ENCODE measurements at regions not wholly inside any gene's neighbourhood (a gene's known extent, or its start where the extent isn't known, plus 50 kb on each side); places are given as distances from the start of the nearest gene placed in this dataset.

- no peak overlapping the region for H3K4me3 Mint-ChIP-seq
- H3K27ac Mint-ChIP-seq: no peak overlapping the region
- no peaks in the 10 kb centered on the region for H3K9me3 Mint-ChIP-seq
- no peak for DNase-seq
- H3K4me1 Mint-ChIP-seq: no peaks in the 10 kb centered on the region
- no peaks in the 10 kb centered on the region for H3K27me3 Mint-ChIP-seq
- no peaks in the 10 kb centered on the region for H3K36me3 Mint-ChIP-seq
Measured at GRCh38 chr5:130580264-130580663, 584.8 kb downstream of the HINT1 start.

GRCh38 chr5:130578354-130578753 lies 586.7 kb downstream of the HINT1 start:
- Mint-ChIP-seq H3K27me3 (peaks cover 3% of the 10 kb centered on the region), H3K4me3 (no peak overlapping the region), H3K4me1 (no peaks in the 10 kb centered on the region), H3K9me3 (no peaks in the 10 kb centered on the region), H3K27ac (no peak overlapping the region), H3K36me3 (no peaks in the 10 kb centered on the region)
- DNase-seq: no peak

GRCh38 chr5:130571076-130571475 lies 594.0 kb downstream of the HINT1 start:
- no peaks in the 10 kb centered on the region for H3K36me3 Mint-ChIP-seq

GRCh38 chr5:130568791-130569190 lies 596.3 kb downstream of the HINT1 start:
- H3K27ac Mint-ChIP-seq: no peak overlapping the region
- no peak overlapping the region for H3K4me3 Mint-ChIP-seq
- H3K36me3 Mint-ChIP-seq: no peaks in the 10 kb centered on the region
- no peak for DNase-seq
- no peaks in the 10 kb centered on the region for H3K4me1 Mint-ChIP-seq
- peaks cover 1% of the 10 kb centered on the region for H3K27me3 Mint-ChIP-seq
- no peaks in the 10 kb centered on the region for H3K9me3 Mint-ChIP-seq

More at GRCh38 chr5:130571076-130571475, 594.0 kb downstream of the HINT1 start:
- Mint-ChIP-seq H3K4me1 (no peaks in the 10 kb centered on the region), H3K4me3 (no peak overlapping the region), H3K9me3 (no peaks in the 10 kb centered on the region), H3K27ac (no peak overlapping the region), H3K27me3 (peaks cover 3% of the 10 kb centered on the region)
- DNase-seq: no peak

GRCh38 chr5:130555429-130555828 lies 609.6 kb downstream of the HINT1 start:
- no peak for DNase-seq
- Mint-ChIP-seq H3K9me3 (peaks cover 3% of the 10 kb centered on the region), H3K27me3 (peaks cover 3% of the 10 kb centered on the region), H3K27ac (no peak overlapping the region), H3K4me1 (no peaks in the 10 kb centered on the region), H3K36me3 (no peaks in the 10 kb centered on the region), H3K4me3 (no peak overlapping the region)

- Mint-ChIP-seq H3K36me3 (no peaks in the 10 kb centered on the region), H3K4me1 (no peaks in the 10 kb centered on the region), H3K9me3 (peaks cover 7% of the 10 kb centered on the region), H3K4me3 (no peak overlapping the region), H3K27ac (no peak overlapping the region), H3K27me3 (peaks cover 3% of the 10 kb centered on the region)
- DNase-seq: no peak
Measured at GRCh38 chr5:130550562-130550928, 614.5 kb downstream of the HINT1 start.

GRCh38 chr5:130549884-130550561 lies 615.0 kb downstream of the HINT1 start:
- Mint-ChIP-seq H3K27ac (no peak overlapping the region), H3K36me3 (no peaks in the 10 kb centered on the region), H3K27me3 (peaks cover 3% of the 10 kb centered on the region), H3K4me1 (no peaks in the 10 kb centered on the region), H3K4me3 (no peak overlapping the region), H3K9me3 (peaks cover 12% of the 10 kb centered on the region)
- DNase-seq: no peak

GRCh38 chr5:130546211-130546610 lies 618.8 kb downstream of the HINT1 start:
- Mint-ChIP-seq H3K4me3 (no peak overlapping the region), H3K27ac (no peak overlapping the region), H3K9me3 (peaks cover 21% of the 10 kb centered on the region), H3K27me3 (no peaks in the 10 kb centered on the region), H3K36me3 (no peaks in the 10 kb centered on the region), H3K4me1 (peaks cover 3% of the 10 kb centered on the region)
- no peak for DNase-seq

GRCh38 chr5:130545291-130545690 lies 619.8 kb downstream of the HINT1 start:
- no peak overlapping the region for H3K4me3 Mint-ChIP-seq
- no peaks in the 10 kb centered on the region for H3K27me3 Mint-ChIP-seq
- no peaks in the 10 kb centered on the region for H3K36me3 Mint-ChIP-seq
- H3K4me1 Mint-ChIP-seq: peaks cover 3% of the 10 kb centered on the region
- peaks cover 21% of the 10 kb centered on the region for H3K9me3 Mint-ChIP-seq
- no peak for DNase-seq
- H3K27ac Mint-ChIP-seq: no peak overlapping the region

- H3K36me3 Mint-ChIP-seq: no peaks in the 10 kb centered on the region
- H3K27me3 Mint-ChIP-seq: no peaks in the 10 kb centered on the region
- no peak for DNase-seq
- peaks cover 17% of the 10 kb centered on the region for H3K9me3 Mint-ChIP-seq
- H3K4me1 Mint-ChIP-seq: peaks cover 3% of the 10 kb centered on the region
- H3K4me3 Mint-ChIP-seq: no peak overlapping the region
- H3K27ac Mint-ChIP-seq: no peak overlapping the region
Measured at GRCh38 chr5:130541617-130542221, 623.3 kb downstream of the HINT1 start.

GRCh38 chr5:130536691-130537090 lies 628.4 kb downstream of the HINT1 start:
- Mint-ChIP-seq H3K4me3 (no peak overlapping the region), H3K9me3 (no peaks in the 10 kb centered on the region), H3K4me1 (no peaks in the 10 kb centered on the region), H3K27me3 (no peaks in the 10 kb centered on the region), H3K27ac (no peak overlapping the region), H3K36me3 (no peaks in the 10 kb centered on the region)
- no peak for DNase-seq

GRCh38 chr5:130532786-130533185 lies 628.5 kb downstream of the CHSY3 start:
- H3K4me3 Mint-ChIP-seq: no peak overlapping the region
- no peaks in the 10 kb centered on the region for H3K36me3 Mint-ChIP-seq
- no peaks in the 10 kb centered on the region for H3K27me3 Mint-ChIP-seq
- H3K27ac Mint-ChIP-seq: no peak overlapping the region
- no peak for DNase-seq
- no peaks in the 10 kb centered on the region for H3K9me3 Mint-ChIP-seq
- H3K4me1 Mint-ChIP-seq: no peaks in the 10 kb centered on the region

- Mint-ChIP-seq H3K9me3 (no peaks in the 10 kb centered on the region), H3K27me3 (no peaks in the 10 kb centered on the region), H3K27ac (no peak overlapping the region), H3K4me1 (no peaks in the 10 kb centered on the region), H3K36me3 (no peaks in the 10 kb centered on the region), H3K4me3 (no peak overlapping the region)
- no peak for DNase-seq
Measured at GRCh38 chr5:130529511-130530485, 625.5 kb downstream of the CHSY3 start.

GRCh38 chr5:130529111-130529510 lies 624.8 kb downstream of the CHSY3 start:
- Mint-ChIP-seq H3K4me1 (no peaks in the 10 kb centered on the region), H3K36me3 (no peaks in the 10 kb centered on the region), H3K27ac (no peak overlapping the region), H3K9me3 (no peaks in the 10 kb centered on the region), H3K4me3 (no peak overlapping the region), H3K27me3 (no peaks in the 10 kb centered on the region)
- no peak for DNase-seq

- no peaks in the 10 kb centered on the region for H3K36me3 Mint-ChIP-seq
- H3K9me3 Mint-ChIP-seq: no peaks in the 10 kb centered on the region
- no peaks in the 10 kb centered on the region for H3K4me1 Mint-ChIP-seq
- H3K27ac Mint-ChIP-seq: no peak overlapping the region
- no peaks in the 10 kb centered on the region for H3K27me3 Mint-ChIP-seq
- no peak overlapping the region for H3K4me3 Mint-ChIP-seq
- DNase-seq: no peak
Measured at GRCh38 chr5:130528474-130528873, 624.2 kb downstream of the CHSY3 start.
